K562 (cell line): ENCODE measurements at regions not wholly inside any gene's neighbourhood (a gene's known extent, or its start where the extent isn't known, plus 50 kb on each side); places are given as distances from the start of the nearest gene placed in this dataset.

Experiments used
- ARNT ChIP-seq, 2 experiments: fragments of 450-650 bp; IDR thresholded peaks; 2 replicates each; pipeline ENCODE4 v1.6.1; 2016; ENCODE audit warnings: mild to moderate bottlenecking in 1 of 2
- ATF3 ChIP-seq, 2 experiments: fragments of 450-650 bp in 1 of 2; sonication (generic) in 1 of 2; formaldehyde crosslinking in 1 of 2; IDR thresholded peaks in 1 of 2; conservative IDR thresholded peaks in 1 of 2; 2 replicates each; pipeline versions ENCODE4 v1.6.1 to v1.8.1; 2016 to 2023; ENCODE audit warnings: mild to moderate bottlenecking in 2 of 2, moderate library complexity in 2 of 2, inconsistent platforms in 1 of 2, missing genetic modification reagents in 1 of 2
- CBX8 ChIP-seq: fragments of 200-600 bp; sonication (generic); IDR thresholded peaks from 2 replicates; pipeline ENCODE4 v1.6.1; 2012; ENCODE audit warnings: borderline replicate concordance, mixed run types, low read depth, mild to moderate bottlenecking, moderate library complexity, mixed read lengths, low read length, control low read depth, inconsistent platforms; ENCODE audit not compliant: poor library complexity, severe bottlenecking; ENCODE audit errors: extremely low read depth
- CTCF ChIP-seq, 3 experiments: IDR thresholded peaks in 2 of 3; conservative IDR thresholded peaks in 1 of 3; 2 replicates each; pipeline ENCODE4 v1.5.1; 2011 to 2012; ENCODE audit warnings: low read length in 3 of 3, mild to moderate bottlenecking in 3 of 3, control low read depth in 2 of 3, improper control_type of control experiment in 1 of 3, inconsistent platforms in 1 of 3, low read depth in 1 of 3, mixed read lengths in 1 of 3, moderate library complexity in 1 of 3; ENCODE audit not compliant: insufficient read depth in 2 of 3
- HMGXB4 ChIP-seq: sonication (generic); formaldehyde crosslinking; IDR thresholded peaks from 2 replicates; pipeline ENCODE4 v1.8.1; 2023; ENCODE audit warnings: mild to moderate bottlenecking, missing genetic modification reagents
- NR2C1 ChIP-seq, 2 experiments: fragments of 450-650 bp; IDR thresholded peaks; 2 replicates each; pipeline ENCODE4 v1.6.1; 2017; ENCODE audit warnings: mild to moderate bottlenecking in 2 of 2, antibody characterized with exemption in 1 of 2, inconsistent platforms in 1 of 2, missing compliant biosample characterization in 1 of 2, missing genetic modification characterization in 1 of 2
- PTBP1 ChIP-seq: fragments of 200-400 bp; formaldehyde crosslinking; IDR thresholded peaks from 2 replicates; pipeline ENCODE4 v1.6.1; 2017; ENCODE audit warnings: low read depth, low read length
- SREBF1 ChIP-seq: fragments of 150-350 bp; IDR thresholded peaks from 2 replicates; pipeline ENCODE4 v1.6.1; 2014; ENCODE audit warnings: antibody characterized with exemption, low read depth, low read length, borderline replicate concordance
- TAF1 ChIP-seq: IDR thresholded peaks from 2 replicates; pipeline ENCODE4 v1.6.1; 2011; ENCODE audit warnings: mild to moderate bottlenecking, low read length, moderate library complexity; ENCODE audit not compliant: insufficient read depth, control insufficient read depth, severe bottlenecking; ENCODE audit errors: extremely low read depth
- TFAP4 ChIP-seq: sonication (generic); formaldehyde crosslinking; IDR thresholded peaks from 2 replicates; pipeline ENCODE4 v1.8.0; 2022; ENCODE audit warnings: missing genetic modification reagents, mild to moderate bottlenecking, moderate library complexity, borderline replicate concordance
- ZNF263 ChIP-seq: sonication (generic); formaldehyde crosslinking; IDR thresholded peaks from 2 replicates; pipeline ENCODE4 v1.8.0; 2022; ENCODE audit warnings: mild to moderate bottlenecking, missing genetic modification reagents, borderline replicate concordance
- ZNF589 ChIP-seq: fragments of 200-800 bp; sonication (Bioruptor generic); IDR thresholded peaks from 2 replicates; pipeline ENCODE4 v1.6.1; 2016; ENCODE audit warnings: low read depth, missing genetic modification characterization, missing compliant biosample characterization
- ZSCAN29 ChIP-seq: fragments of 450-650 bp; IDR thresholded peaks from 2 replicates; pipeline ENCODE4 v1.6.1; 2017

GRCh38 chr21:32843561-32843960, 72.0 kb upstream of the PAXBP1 start:
- no peak for TF ChIP-seq ATF3 (IDR thresholded peaks at IDR 0.05)
- no peak for TF ChIP-seq ATF3 (CRISPR knock-in tag; conservative IDR thresholded peaks at IDR 0.05)
- TF ChIP-seq SREBF1, result no peak
- TF ChIP-seq ZNF589 (CRISPR knock-in tag), result no peak
- TF ChIP-seq ZNF263, result no peak
- TF ChIP-seq TAF1, result no peak
- no peak for TF ChIP-seq CTCF (IDR thresholded peaks at IDR 0.05 in 2 of 3, conservative IDR thresholded peaks at IDR 0.05 in 1 of 3; ENCODE audit: insufficient read depth in 2 of 3, low read depth in 1 of 3, low read length in 3 of 3)
- no peak for TF ChIP-seq TFAP4
- no peak for TF ChIP-seq ZSCAN29
- TF ChIP-seq HMGXB4 (CRISPR knock-in tag), result no peak
- TF ChIP-seq ARNT (IDR thresholded peaks at IDR 0.05), result no peak
- no peak for TF ChIP-seq PTBP1
- TF ChIP-seq CBX8, result no peak
- TF ChIP-seq NR2C1 (IDR thresholded peaks at IDR 0.05), result no peak
- TF ChIP-seq NR2C1 (tag; IDR thresholded peaks at IDR 0.05), result no peak
